ENCODE measurements at regions not wholly inside any gene's neighbourhood (a gene's known extent, or its start where the extent isn't known, plus 50 kb on each side); places are given as distances from the start of the nearest gene placed in this dataset.

- WGBS (ENCODE audit: low lambda C conversion rate, missing lambda C conversion rate) = 49% methylated on average over 3 of the region's 3 CpGs
- H3K4me2 ChIP-seq = no peak overlapping the region
- TF ChIP-seq EZH2 (IDR thresholded peaks at IDR 0.05; ENCODE audit: borderline replicate concordance) = no peak
- TF ChIP-seq, protein P1, sequence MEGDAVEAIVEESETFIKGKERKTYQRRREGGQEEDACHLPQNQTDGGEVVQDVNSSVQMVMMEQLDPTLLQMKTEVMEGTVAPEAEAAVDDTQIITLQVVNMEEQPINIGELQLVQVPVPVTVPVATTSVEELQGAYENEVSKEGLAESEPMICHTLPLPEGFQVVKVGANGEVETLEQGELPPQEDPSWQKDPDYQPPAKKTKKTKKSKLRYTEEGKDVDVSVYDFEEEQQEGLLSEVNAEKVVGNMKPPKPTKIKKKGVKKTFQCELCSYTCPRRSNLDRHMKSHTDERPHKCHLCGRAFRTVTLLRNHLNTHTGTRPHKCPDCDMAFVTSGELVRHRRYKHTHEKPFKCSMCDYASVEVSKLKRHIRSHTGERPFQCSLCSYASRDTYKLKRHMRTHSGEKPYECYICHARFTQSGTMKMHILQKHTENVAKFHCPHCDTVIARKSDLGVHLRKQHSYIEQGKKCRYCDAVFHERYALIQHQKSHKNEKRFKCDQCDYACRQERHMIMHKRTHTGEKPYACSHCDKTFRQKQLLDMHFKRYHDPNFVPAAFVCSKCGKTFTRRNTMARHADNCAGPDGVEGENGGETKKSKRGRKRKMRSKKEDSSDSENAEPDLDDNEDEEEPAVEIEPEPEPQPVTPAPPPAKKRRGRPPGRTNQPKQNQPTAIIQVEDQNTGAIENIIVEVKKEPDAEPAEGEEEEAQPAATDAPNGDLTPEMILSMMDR (IDR thresholded peaks at IDR 0.05; ENCODE audit: poor library complexity) = no peak
- no peak for TF ChIP-seq EZH2phosphoT487 (IDR thresholded peaks at IDR 0.05; ENCODE audit: low read depth, severe bottlenecking, unreplicated experiment)
- no peaks in the 10 kb centered on the region for H3K27me3 ChIP-seq
- H3K79me2 ChIP-seq = no peaks in the 10 kb centered on the region
- H4K20me1 ChIP-seq (ENCODE audit: insufficient read depth, poor library complexity, severe bottlenecking) = no peaks in the 10 kb centered on the region
- H2AFZ ChIP-seq = peak overlapping the region; percentile 2
- DNase-seq (ENCODE audit: low spot score) = no peak
- no peak overlapping the region for H3K4me3 ChIP-seq
- H3K9me2 ChIP-seq (replicated peaks; ENCODE audit: insufficient read depth) = no peaks in the 10 kb centered on the region
- no peaks in the 10 kb centered on the region for H3K9me3 ChIP-seq (ENCODE audit: low read depth)
- no peaks in the 10 kb centered on the region for H3K4me1 ChIP-seq (ENCODE audit: insufficient read depth)
- H3K27ac ChIP-seq = no peak overlapping the region
- no peaks in the 10 kb centered on the region for H3K36me3 ChIP-seq (replicated peaks; ENCODE audit: insufficient read depth, low read depth)
Measured at GRCh38 chr3:95319921-95320494, 1257.1 kb downstream of the NSUN3 start.

- Histone ChIP-seq H3K9me3 (ENCODE audit: low read depth) (no peaks in the 10 kb centered on the region), H3K79me2 (no peaks in the 10 kb centered on the region), H3K4me3 (no peak overlapping the region), H3K27ac (no peak overlapping the region), H3K4me2 (no peak overlapping the region), H3K9me2 (replicated peaks; ENCODE audit: insufficient read depth) (no peaks in the 10 kb centered on the region), H2AFZ (no peak overlapping the region), H3K27me3 (no peaks in the 10 kb centered on the region), H3K4me1 (ENCODE audit: insufficient read depth) (no peaks in the 10 kb centered on the region), H3K36me3 (replicated peaks; ENCODE audit: insufficient read depth, low read depth) (no peaks in the 10 kb centered on the region), H4K20me1 (ENCODE audit: insufficient read depth, poor library complexity, severe bottlenecking) (no peaks in the 10 kb centered on the region)
- no peak for TF ChIP-seq EZH2phosphoT487 (IDR thresholded peaks at IDR 0.05; ENCODE audit: low read depth, severe bottlenecking, unreplicated experiment)
- TF ChIP-seq, protein P1 (IDR thresholded peaks at IDR 0.05; ENCODE audit: poor library complexity) = no peak
- TF ChIP-seq EZH2 (IDR thresholded peaks at IDR 0.05; ENCODE audit: borderline replicate concordance) = no peak
- DNase-seq (ENCODE audit: low spot score) = no peak
- 86% methylated on average over 2 of the region's 2 CpGs for WGBS (ENCODE audit: low lambda C conversion rate, missing lambda C conversion rate)
Measured at GRCh38 chr3:95327478-95327877, 1264.6 kb downstream of the NSUN3 start.

DNA sequence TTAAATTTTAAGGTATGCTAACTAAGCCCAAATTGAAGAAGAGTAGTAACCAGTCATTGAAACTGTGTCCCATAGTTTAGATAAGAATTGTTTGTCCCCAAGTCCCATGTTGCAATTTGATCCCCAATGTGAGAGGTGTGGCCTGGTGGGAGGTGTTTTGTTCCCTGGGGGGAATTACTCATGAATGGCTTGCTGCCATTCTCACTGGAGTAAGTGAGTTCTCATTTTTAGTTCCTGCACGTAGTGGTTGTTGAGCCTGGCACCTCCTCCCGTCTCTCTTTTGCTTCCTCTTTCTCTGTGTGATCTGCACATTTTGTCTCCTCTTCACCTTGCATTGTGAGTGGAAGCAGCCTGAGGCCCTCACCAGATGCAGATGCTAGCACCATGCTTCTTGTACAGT is 1271.0 kb downstream of the NSUN3 start:
- TF ChIP-seq EZH2 (IDR thresholded peaks at IDR 0.05; ENCODE audit: borderline replicate concordance) (no peak), EZH2phosphoT487 (IDR thresholded peaks at IDR 0.05; ENCODE audit: low read depth, severe bottlenecking, unreplicated experiment) (no peak)
- TF ChIP-seq, protein P1 (IDR thresholded peaks at IDR 0.05; ENCODE audit: poor library complexity) = no peak
- H3K4me3 ChIP-seq = no peak overlapping the region
- no peaks in the 10 kb centered on the region for H3K27me3 ChIP-seq
- H3K4me2 ChIP-seq = no peak overlapping the region
- H3K36me3 ChIP-seq (replicated peaks; ENCODE audit: insufficient read depth, low read depth) = no peaks in the 10 kb centered on the region
- no peaks in the 10 kb centered on the region for H3K4me1 ChIP-seq (ENCODE audit: insufficient read depth)
- no peaks in the 10 kb centered on the region for H4K20me1 ChIP-seq (ENCODE audit: insufficient read depth, poor library complexity, severe bottlenecking)
- H3K9me3 ChIP-seq (ENCODE audit: low read depth) = no peaks in the 10 kb centered on the region
- H3K9me2 ChIP-seq (replicated peaks; ENCODE audit: insufficient read depth) = no peaks in the 10 kb centered on the region
- no peaks in the 10 kb centered on the region for H3K79me2 ChIP-seq
- no peak overlapping the region for H2AFZ ChIP-seq
- no peak overlapping the region for H3K27ac ChIP-seq
- no peak for DNase-seq (ENCODE audit: low spot score)
- WGBS (ENCODE audit: low lambda C conversion rate, missing lambda C conversion rate) = 84% methylated on average over 2 of the region's 2 CpGs

GRCh38 chr3:95334461-95334860 is 1271.6 kb downstream of the NSUN3 start:
- Histone ChIP-seq H4K20me1 (ENCODE audit: insufficient read depth, poor library complexity, severe bottlenecking) (no peaks in the 10 kb centered on the region), H3K27me3 (no peaks in the 10 kb centered on the region)
- TF ChIP-seq, protein P1 (IDR thresholded peaks at IDR 0.05; ENCODE audit: poor library complexity) = no peak
- TF ChIP-seq EZH2phosphoT487 (IDR thresholded peaks at IDR 0.05; ENCODE audit: low read depth, severe bottlenecking, unreplicated experiment) = no peak
- TF ChIP-seq EZH2 (IDR thresholded peaks at IDR 0.05; ENCODE audit: borderline replicate concordance) = no peak

More at GRCh38 chr3:95334461-95334860, 1271.6 kb downstream of the NSUN3 start:
- Histone ChIP-seq H3K4me1 (ENCODE audit: insufficient read depth) (no peaks in the 10 kb centered on the region), H3K79me2 (no peaks in the 10 kb centered on the region), H3K4me2 (no peak overlapping the region), H3K9me3 (ENCODE audit: low read depth) (no peaks in the 10 kb centered on the region), H3K27ac (no peak overlapping the region), H3K4me3 (no peak overlapping the region), H2AFZ (no peak overlapping the region), H3K36me3 (replicated peaks; ENCODE audit: insufficient read depth, low read depth) (no peaks in the 10 kb centered on the region), H3K9me2 (replicated peaks; ENCODE audit: insufficient read depth) (no peaks in the 10 kb centered on the region)
- no peak for DNase-seq (ENCODE audit: low spot score)
